ENCODE measurements at regions not wholly inside any gene's neighbourhood (a gene's known extent, or its start where the extent isn't known, plus 50 kb on each side); places are given as distances from the start of the nearest gene placed in this dataset.

- TF ChIP-seq NR2F6 (CRISPR knock-in tag; IDR thresholded peaks at IDR 0.05) (no peak), NR1H2 (CRISPR knock-in tag; IDR thresholded peaks at IDR 0.05) (no peak), C11orf30 (IDR thresholded peaks at IDR 0.05; ENCODE audit: low read depth) (peak; percentile 55; the same call in 1 of the 2 replicates), HNRNPLL (IDR thresholded peaks at IDR 0.05; ENCODE audit: low read depth, low read length, poor library complexity, severe bottlenecking) (no peak), NELFE (IDR thresholded peaks at IDR 0.05; ENCODE audit: insufficient read depth, insufficient read length) (no peak), ZNF780A (CRISPR knock-in tag; IDR thresholded peaks at IDR 0.05) (no peak), MTA1 (IDR thresholded peaks at IDR 0.05; ENCODE audit: borderline replicate concordance) (no peak), ZNF347 (CRISPR knock-in tag; IDR thresholded peaks at IDR 0.05; ENCODE audit: low read depth) (no peak), KAT7 (CRISPR knock-in tag; IDR thresholded peaks at IDR 0.05; ENCODE audit: borderline replicate concordance) (no peak), RBM39 (optimal IDR thresholded peaks at IDR 0.05; ENCODE audit: low read depth, low read length) (no peak), CSDE1 (IDR thresholded peaks at IDR 0.05) (no peak), ZNF280A (IDR thresholded peaks at IDR 0.05; ENCODE audit: low read depth, partially characterized antibody) (peak; percentile 6), FOS (IDR thresholded peaks at IDR 0.05; ENCODE audit: extremely low read depth, insufficient read length) (peak; percentile 13), HMBOX1 (IDR thresholded peaks at IDR 0.05) (no peak), SIN3B (IDR thresholded peaks at IDR 0.05; ENCODE audit: low read depth) (no peak), MCM7 (IDR thresholded peaks at IDR 0.05) (no peak), ZNF224 (CRISPR knock-in tag; IDR thresholded peaks at IDR 0.05) (no peak), MYBL2 (IDR thresholded peaks at IDR 0.05; ENCODE audit: low read depth) (no peak), MYBL2 (CRISPR knock-in tag; IDR thresholded peaks at IDR 0.05; ENCODE audit: borderline replicate concordance) (no peak), NCOA4 (IDR thresholded peaks at IDR 0.05; ENCODE audit: partially characterized antibody) (no peak), HDAC2 (IDR thresholded peaks at IDR 0.05) (no peak), SMAD1 (IDR thresholded peaks at IDR 0.05; ENCODE audit: low read depth, low read length, partially characterized antibody) (no peak), NFRKB (IDR thresholded peaks at IDR 0.05; ENCODE audit: low read depth) (0 out of 2 replicates have a peak, but pooled peaks have one; percentile 23), TCF15 (CRISPR knock-in tag; IDR thresholded peaks at IDR 0.05) (no peak), NRF1 (conservative IDR thresholded peaks at IDR 0.05 in 1 of 2, IDR thresholded peaks at IDR 0.05 in 1 of 2) (no peak), ZNF212 (CRISPR knock-in tag; IDR thresholded peaks at IDR 0.05) (no peak), ZBTB49 (CRISPR knock-in tag; IDR thresholded peaks at IDR 0.05; ENCODE audit: borderline replicate concordance) (no peak)
These were observed 88.5 kb upstream of the NANOGP8 start (continued) for GRCh38 chr15:35173444-35174118.
